Naive B cell (primary cell): ENCODE measurements at regions not wholly inside any gene's neighbourhood (a gene's known extent, or its start where the extent isn't known, plus 50 kb on each side); places are given as distances from the start of the nearest gene placed in this dataset.
A peak's percentile ranks its signal among the peaks of the same experiment; 100 is the strongest.

Source experiments
- ATAC-seq, 2 donors: fragments of 150-1000 bp; cut with Tn5 transposase; 2 replicates each; pipeline ENCODE4 v1.10.0; 2021; ENCODE audit warnings: low read depth in 2 of 2, mild to moderate bottlenecking in 2 of 2, moderate library complexity in 2 of 2
- DNase-seq: peaks from one replicate; pipeline ENCODE4 v3.0.0; 2022
- H3K27ac Mint-ChIP-seq, 6 donors: one replicate each; pipeline ENCODE4 v1.8.0; 2020 to 2022; ENCODE audit warnings: mild to moderate bottlenecking in 6 of 6, mixed read lengths in 6 of 6, moderate library complexity in 5 of 6, inconsistent platforms in 2 of 6
- H3K27me3 Mint-ChIP-seq, 3 donors: one replicate each; pipeline ENCODE4 v1.8.0; 2021 to 2022; ENCODE audit warnings: mixed read lengths in 3 of 3, mild to moderate bottlenecking in 1 of 3
- H3K36me3 Mint-ChIP-seq, 2 donors: one replicate each; pipeline ENCODE4 v1.8.0; 2020 to 2022; ENCODE audit warnings: mixed read lengths in 2 of 2, inconsistent platforms in 1 of 2, mild to moderate bottlenecking in 1 of 2
- H3K4me1 Mint-ChIP-seq, 3 donors: one replicate each; pipeline ENCODE4 v1.8.0; 2020 to 2022; ENCODE audit warnings: mixed read lengths in 3 of 3, inconsistent platforms in 1 of 3, mild to moderate bottlenecking in 1 of 3, moderate library complexity in 1 of 3
- H3K4me3 Mint-ChIP-seq, 8 donors: one replicate each; pipeline ENCODE4 v1.8.0; 2020 to 2022; ENCODE audit warnings: mild to moderate bottlenecking in 8 of 8, mixed read lengths in 8 of 8, moderate library complexity in 8 of 8, inconsistent platforms in 2 of 8
- H3K9me3 Mint-ChIP-seq, 7 donors: one replicate each; pipeline ENCODE4 v1.8.0; 2020 to 2022; ENCODE audit warnings: mixed read lengths in 7 of 7, mild to moderate bottlenecking in 5 of 7, inconsistent platforms in 2 of 7, moderate library complexity in 1 of 7

DNA sequence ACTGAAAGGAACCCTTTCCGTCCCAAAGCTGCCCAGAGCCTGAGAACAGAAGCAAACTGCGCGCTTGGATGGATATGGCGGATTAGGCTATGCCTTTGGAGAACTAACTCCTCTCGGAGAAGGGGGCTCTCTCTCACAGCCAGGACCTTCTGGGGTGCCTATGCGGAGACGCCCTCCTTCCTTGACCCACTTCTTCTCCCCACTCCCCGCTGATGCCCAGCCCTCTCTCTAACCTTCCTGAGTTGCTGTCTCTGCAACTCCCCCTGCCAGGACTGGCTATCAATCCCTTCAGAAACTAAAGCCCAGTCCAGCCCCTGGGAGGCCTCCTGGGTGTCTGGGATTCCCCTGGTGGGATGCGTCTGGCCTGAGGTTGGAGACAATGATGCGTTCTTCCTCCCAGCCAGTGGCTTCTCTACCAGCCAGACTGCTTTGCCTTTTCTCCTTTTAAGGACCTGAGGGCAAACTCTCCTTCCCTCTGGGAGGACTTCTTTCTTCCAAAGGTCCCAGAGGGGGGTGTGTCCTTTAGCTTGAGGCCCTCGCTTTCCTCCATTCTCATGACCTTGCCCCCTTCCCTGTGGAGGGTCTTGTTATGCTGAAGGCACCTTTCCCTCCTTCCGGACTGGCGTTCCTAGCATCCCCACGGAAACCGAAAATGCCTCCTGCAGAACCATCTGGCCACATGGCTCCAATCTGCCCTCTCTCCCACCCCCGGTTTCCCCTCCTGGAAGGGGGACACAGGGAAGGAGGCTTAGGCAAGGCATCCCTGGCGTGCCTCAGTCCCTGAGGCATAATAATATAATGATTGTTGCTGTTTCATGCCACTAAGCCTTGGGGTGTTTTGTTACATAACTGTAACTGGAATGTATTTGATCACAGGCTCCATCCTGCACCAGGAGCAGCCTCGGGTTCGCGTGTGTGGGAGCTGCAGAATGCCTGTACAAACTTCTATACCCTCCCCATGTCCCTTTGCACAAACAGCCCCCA lies 63.4 kb upstream of the C15orf39 start:
- H3K4me3 Mint-ChIP-seq: no peak overlapping the region
- no peak for ATAC-seq
- no peak overlapping the region for H3K27ac Mint-ChIP-seq
- no peak for DNase-seq
- peaks cover 0 to 15% of the 10 kb centered on the region in 2 donors for H3K36me3 Mint-ChIP-seq
- peaks cover 6 to 26% (median 17%) of the 10 kb centered on the region in 7 donors for H3K9me3 Mint-ChIP-seq
- peaks cover 0 to 18% (median 4%) of the 10 kb centered on the region in 3 donors for H3K27me3 Mint-ChIP-seq
- peaks cover 5 to 14% (median 9%) of the 10 kb centered on the region in 3 donors for H3K4me1 Mint-ChIP-seq

DNA sequence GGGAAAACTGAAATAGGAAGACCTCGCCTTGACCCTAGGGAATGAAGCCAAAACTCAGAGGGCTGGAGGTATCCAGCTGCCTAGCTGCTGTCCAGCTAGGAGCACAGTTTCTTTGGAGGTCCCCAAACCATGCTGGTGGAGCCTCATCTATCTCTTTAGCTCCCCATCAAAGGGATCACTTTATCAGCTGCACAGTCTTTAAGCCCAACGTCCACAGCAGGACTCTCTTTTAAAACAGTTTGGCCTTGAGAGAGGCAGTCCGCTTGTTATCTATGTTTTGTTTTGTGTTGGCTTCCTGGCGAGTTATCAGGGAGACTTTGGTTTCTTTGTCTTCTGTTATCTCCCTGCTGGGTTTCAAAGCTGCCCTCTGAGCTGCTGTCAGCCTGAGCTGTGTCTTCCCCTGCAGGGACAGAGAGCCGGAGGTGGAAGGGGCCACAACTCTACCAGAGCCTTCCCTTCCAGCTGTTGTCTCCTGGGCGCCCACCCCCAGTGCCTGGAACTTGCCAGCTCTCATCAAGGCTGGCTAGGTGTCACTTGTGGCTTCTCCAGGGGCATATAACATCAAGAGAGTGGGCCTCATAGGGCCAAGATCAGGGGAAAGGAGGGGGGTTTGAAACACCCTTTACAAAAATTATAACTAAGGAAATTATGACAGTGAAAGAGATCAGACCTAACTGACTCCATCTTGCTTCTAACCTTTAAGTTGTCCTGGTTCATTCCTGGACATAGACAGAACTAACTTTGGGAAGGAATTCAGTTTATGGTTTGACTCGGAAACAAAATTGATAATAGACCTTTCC lies 61.4 kb upstream of the C15orf39 start:
- Mint-ChIP-seq H3K27me3 (peaks cover 0 to 18% (median 4%) of the 10 kb centered on the region in 3 donors), H3K4me1 (peaks cover 5 to 14% (median 9%) of the 10 kb centered on the region in 3 donors), H3K36me3 (peaks cover 0 to 15% of the 10 kb centered on the region in 2 donors), H3K4me3 (no peak overlapping the region), H3K9me3 (peaks cover 6 to 42% (median 26%) of the 10 kb centered on the region in 7 donors), H3K27ac (no peak overlapping the region)
- no peak for ATAC-seq
- DNase-seq: no peak

DNA sequence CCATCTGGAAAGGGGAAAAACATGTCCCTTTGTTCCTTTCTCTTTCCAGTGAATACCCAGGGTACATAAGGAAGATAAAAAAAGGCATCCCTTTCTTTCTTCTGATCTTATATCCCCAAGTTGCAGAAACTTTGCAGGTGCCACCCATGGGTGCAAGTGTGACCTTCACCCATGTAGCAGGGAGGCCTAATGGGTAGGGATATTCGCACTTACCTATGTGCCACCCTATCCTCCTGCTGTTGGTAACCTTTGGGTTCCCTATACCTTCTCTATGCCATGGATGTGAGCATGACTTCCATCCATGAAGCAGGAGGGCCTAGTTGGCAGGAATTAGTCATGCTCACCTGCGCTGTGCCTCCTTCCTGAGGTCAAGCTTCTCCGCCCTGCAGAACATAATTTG lies 59.2 kb upstream of the C15orf39 start:
- Mint-ChIP-seq H3K9me3 (peaks cover 6 to 53% (median 31%) of the 10 kb centered on the region in 7 donors), H3K27ac (peak overlapping the region in 1 of 6 donors; percentile 5), H3K4me1 (peaks cover 0 to 7% (median 3%) of the 10 kb centered on the region in 3 donors), H3K4me3 (no peak overlapping the region), H3K36me3 (peaks cover 0 to 15% of the 10 kb centered on the region in 2 donors), H3K27me3 (peaks cover 0 to 18% (median 4%) of the 10 kb centered on the region in 3 donors)
- DNase-seq (no peak), ATAC-seq (no peak)

DNA sequence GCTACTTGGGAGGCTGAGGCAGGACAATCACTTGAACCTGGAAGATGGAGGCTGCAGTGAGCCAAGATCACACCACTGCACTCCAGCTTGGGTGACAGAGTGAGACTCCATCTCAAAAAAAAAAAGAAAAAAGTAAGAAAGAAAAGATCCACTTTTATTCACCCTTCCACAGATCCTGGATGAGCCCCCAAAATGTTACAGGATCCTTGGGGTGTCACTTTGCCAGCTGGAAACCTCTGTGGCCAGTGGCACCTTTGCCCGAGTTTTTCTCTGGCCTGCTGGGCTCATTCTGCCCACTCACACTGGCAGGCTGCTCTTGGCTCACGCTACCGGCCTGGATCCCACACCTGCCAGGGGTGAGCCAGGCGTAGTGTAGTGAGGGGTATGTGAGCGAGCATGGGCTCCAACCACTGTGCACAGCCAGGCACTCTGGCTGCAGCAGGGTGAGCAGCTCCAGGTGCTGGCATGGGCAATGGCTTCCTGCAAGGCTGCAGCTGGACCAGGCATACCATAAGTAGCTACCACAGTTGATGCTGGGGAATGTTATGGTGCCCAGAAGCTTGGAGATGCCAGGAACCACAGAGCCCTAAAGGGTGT lies 57.8 kb upstream of the C15orf39 start:
- Mint-ChIP-seq H3K4me1 (no peaks in the 10 kb centered on the region), H3K27ac (no peak overlapping the region)

DNA sequence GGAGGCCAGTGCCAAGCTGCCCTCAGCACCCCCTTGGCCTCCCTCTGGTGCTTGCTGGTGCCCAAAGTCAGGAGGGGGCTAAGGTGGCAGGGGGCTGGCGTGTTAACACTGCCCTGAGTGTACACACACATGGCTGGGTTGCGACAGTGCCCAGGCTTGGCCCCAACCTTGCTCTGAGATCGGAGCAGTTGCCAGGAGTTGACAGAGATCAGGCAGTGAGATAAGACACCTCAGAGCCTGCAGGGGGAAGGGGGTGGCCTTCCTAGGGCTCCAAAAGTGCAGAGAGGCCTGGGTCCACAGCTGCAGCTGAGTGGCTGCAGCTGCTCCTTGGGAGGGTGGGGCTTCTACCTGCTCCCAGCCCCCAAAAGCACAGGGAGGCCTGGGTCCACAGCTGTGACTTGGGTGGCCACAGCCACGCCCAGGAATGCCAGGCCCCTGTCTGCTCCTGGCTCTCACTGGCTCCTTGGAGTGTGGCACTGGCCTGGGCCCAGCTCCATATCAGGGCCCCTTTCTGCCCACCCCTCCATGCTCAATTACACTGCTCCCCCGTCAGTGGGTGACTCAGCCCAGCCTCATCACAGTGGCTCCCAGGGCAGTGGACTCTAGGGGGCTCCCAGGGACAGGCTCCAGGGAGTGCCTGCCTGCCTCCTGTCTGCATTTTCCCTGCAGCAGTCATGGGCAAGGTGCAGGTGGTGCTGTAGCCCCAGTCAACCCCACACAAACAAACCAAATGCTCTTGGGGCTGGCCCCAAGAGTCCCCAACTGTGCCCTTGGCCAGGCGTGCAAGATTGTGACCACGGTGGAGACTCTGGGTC lies 56.4 kb upstream of the C15orf39 start:
- no peaks in the 10 kb centered on the region for H3K4me1 Mint-ChIP-seq
- peaks cover 6 to 60% (median 37%) of the 10 kb centered on the region in 7 donors for H3K9me3 Mint-ChIP-seq
- H3K27me3 Mint-ChIP-seq: peaks cover 0 to 7% (median 5%) of the 10 kb centered on the region in 3 donors
- H3K36me3 Mint-ChIP-seq: peaks cover 0 to 10% of the 10 kb centered on the region in 2 donors
- H3K27ac Mint-ChIP-seq: no peak overlapping the region
- DNase-seq (no peak), ATAC-seq (no peak)
- no peak overlapping the region for H3K4me3 Mint-ChIP-seq

More for the DNA sequence above, 57.8 kb upstream of the C15orf39 start:
- Mint-ChIP-seq H3K27me3 (peaks cover 0 to 12% (median 4%) of the 10 kb centered on the region in 3 donors), H3K9me3 (peaks cover 6 to 58% (median 37%) of the 10 kb centered on the region in 7 donors), H3K36me3 (peaks cover 0 to 15% of the 10 kb centered on the region in 2 donors), H3K4me3 (no peak overlapping the region)
- DNase-seq: no peak
- no peak for ATAC-seq

DNA sequence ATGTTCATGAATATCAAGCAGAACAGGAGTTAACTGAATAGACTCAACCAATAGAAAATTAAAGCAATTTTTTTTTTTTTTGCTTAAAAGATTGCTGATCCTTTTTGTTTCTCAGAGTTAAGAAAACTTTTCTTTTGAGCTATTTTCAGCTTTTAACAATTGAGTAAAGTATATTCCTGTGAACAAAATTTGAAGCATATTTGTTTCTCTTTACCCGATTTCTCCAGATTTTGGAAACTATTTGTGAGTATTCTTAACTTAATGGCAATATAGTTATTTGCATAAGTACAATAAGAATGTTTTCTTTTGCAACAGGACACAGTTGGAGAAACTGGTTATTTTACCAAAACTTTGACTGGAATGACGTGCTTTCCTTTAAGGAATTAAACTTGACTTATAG lies 53.4 kb upstream of the C15orf39 start:
- Mint-ChIP-seq H3K4me1 (peaks cover 0 to 1% (median 0%) of the 10 kb centered on the region in 3 donors), H3K9me3 (peaks cover 0 to 34% (median 18%) of the 10 kb centered on the region in 7 donors), H3K36me3 (no peaks in the 10 kb centered on the region), H3K4me3 (no peak overlapping the region), H3K27me3 (peaks cover 0 to 8% (median 7%) of the 10 kb centered on the region in 3 donors), H3K27ac (no peak overlapping the region)
- DNase-seq (no peak), ATAC-seq (no peak)

DNA sequence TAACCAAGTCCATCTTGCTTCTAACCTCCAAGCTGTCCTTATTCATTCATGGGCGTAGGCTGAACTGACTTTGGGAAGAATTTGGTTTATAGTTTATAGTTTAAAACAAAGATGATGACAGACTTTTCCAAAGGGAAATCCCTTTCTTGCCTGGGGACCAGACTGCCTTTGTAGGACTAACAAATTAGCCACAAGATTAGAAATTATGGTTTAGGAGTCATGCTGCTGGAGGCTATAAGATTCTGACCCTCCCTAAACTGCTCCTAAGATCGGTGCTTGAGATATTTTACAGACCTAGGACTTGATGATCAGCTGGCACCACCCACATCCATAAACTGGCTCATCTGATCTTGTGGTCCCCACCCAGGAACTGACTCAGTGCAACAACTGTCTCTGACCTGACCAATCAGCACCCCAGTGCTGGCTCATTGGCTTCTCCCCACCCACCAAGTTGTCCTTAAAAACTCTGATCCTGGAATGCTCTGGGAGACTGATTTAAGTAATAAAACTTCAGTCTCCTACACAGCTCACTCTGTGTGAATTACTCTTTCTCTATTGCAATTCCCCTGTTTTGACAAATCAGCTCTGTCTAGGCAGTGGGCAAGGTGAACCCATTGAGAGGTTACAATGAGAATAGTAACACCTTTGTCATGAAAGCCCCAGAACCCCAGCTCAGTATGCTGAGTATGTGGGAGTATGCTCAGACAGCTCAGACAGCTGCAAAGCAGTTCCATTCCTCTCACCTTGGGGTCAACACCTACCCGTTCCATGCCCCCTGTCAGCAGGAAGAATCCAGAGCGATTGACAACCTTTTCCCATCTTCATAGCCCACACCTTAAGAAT lies 51.6 kb upstream of the C15orf39 start:
- DNase-seq (no peak), ATAC-seq (no peak)
- Mint-ChIP-seq H3K4me3 (no peak overlapping the region), H3K27me3 (peaks cover 8 to 22% (median 14%) of the 10 kb centered on the region in 3 donors), H3K36me3 (no peaks in the 10 kb centered on the region), H3K9me3 (peaks cover 0 to 20% (median 10%) of the 10 kb centered on the region in 7 donors), H3K27ac (no peak overlapping the region), H3K4me1 (peaks cover 6 to 9% (median 9%) of the 10 kb centered on the region in 3 donors)

DNA sequence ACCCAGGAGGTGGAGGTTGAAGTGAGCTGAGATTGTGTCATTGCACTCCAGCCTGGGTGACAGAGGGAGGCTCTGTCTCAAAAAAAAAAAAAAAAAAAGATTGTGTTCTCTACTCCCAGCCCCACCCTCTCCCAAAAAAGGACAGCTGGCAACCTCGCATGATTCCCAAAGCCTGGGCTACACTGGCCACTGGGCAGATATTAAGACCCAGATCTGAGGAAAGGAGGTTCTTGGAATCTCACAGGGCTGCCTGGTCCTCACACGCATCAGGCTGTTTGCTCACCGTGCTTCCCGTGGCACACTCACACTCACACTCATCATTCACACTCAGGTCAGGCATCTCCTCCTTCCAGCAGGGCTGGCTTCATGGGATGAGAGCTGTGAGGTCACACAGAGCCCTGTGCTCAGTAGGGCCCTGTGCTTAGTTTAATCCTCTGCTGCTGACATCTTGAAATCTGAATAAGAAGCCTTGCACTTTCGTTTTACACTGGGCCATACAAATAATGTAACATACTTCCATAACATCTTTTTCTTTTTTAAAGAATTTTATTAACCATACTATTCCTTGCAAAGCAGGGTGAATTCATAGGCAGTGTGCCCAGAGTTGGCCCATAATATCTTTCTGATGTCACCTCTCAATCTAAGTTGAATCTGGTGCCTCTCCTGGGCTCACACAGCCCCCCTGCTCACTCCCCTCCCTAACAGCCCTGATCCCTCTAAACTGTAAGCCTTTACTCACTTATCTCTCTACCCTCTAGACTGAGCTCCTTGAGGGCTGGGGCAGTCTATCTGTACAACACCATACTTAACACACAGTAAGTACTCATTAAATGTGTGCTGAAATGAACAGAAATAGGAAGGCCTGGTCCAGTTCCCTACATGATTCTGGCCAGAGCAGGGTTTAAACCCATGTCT lies 50.2 kb upstream of the C15orf39 start:
- Mint-ChIP-seq H3K4me3 (no peak overlapping the region), H3K36me3 (no peaks in the 10 kb centered on the region), H3K27me3 (peaks cover 13 to 30% (median 19%) of the 10 kb centered on the region in 3 donors), H3K27ac (peak overlapping the region in 1 of 6 donors; percentile 8), H3K9me3 (peaks cover 0 to 20% (median 9%) of the 10 kb centered on the region in 7 donors), H3K4me1 (peaks cover 6 to 9% (median 9%) of the 10 kb centered on the region in 3 donors)
- ATAC-seq (no peak), DNase-seq (no peak)
